ENCODE measurements at regions not wholly inside any gene's neighbourhood (a gene's known extent, or its start where the extent isn't known, plus 50 kb on each side); places are given as distances from the start of the nearest gene placed in this dataset.

- no peak for DNase-seq
- Mint-ChIP-seq H3K27me3 (ENCODE audit: insufficient read depth) (peaks cover 8% of the 10 kb centered on the region), H3K9me3 (no peaks in the 10 kb centered on the region; the same call in 1 of the 2 replicates), H3K27ac (no peak overlapping the region), H3K4me1 (ENCODE audit: low read depth) (no peaks in the 10 kb centered on the region), H3K4me3 (no peak overlapping the region), H3K36me3 (ENCODE audit: low read depth) (no peaks in the 10 kb centered on the region)
- TF ChIP-seq, protein P1, sequence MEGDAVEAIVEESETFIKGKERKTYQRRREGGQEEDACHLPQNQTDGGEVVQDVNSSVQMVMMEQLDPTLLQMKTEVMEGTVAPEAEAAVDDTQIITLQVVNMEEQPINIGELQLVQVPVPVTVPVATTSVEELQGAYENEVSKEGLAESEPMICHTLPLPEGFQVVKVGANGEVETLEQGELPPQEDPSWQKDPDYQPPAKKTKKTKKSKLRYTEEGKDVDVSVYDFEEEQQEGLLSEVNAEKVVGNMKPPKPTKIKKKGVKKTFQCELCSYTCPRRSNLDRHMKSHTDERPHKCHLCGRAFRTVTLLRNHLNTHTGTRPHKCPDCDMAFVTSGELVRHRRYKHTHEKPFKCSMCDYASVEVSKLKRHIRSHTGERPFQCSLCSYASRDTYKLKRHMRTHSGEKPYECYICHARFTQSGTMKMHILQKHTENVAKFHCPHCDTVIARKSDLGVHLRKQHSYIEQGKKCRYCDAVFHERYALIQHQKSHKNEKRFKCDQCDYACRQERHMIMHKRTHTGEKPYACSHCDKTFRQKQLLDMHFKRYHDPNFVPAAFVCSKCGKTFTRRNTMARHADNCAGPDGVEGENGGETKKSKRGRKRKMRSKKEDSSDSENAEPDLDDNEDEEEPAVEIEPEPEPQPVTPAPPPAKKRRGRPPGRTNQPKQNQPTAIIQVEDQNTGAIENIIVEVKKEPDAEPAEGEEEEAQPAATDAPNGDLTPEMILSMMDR (IDR thresholded peaks at IDR 0.05), result no peak
Measured at GRCh38 chr12:107467716-107468115, 217.9 kb upstream of the PWP1 start.

- no peak overlapping the region for H3K27ac Mint-ChIP-seq
- no peak overlapping the region for H3K4me3 Mint-ChIP-seq
- DNase-seq, result no peak
- H3K4me1 Mint-ChIP-seq (ENCODE audit: low read depth), result no peaks in the 10 kb centered on the region
- H3K9me3 Mint-ChIP-seq, result no peaks in the 10 kb centered on the region; the same call in 1 of the 2 replicates
- no peaks in the 10 kb centered on the region for H3K36me3 Mint-ChIP-seq (ENCODE audit: low read depth)
- H3K27me3 Mint-ChIP-seq (ENCODE audit: insufficient read depth), result peaks cover 8% of the 10 kb centered on the region
- TF ChIP-seq, protein P1 (IDR thresholded peaks at IDR 0.05), result no peak
Measured at GRCh38 chr12:107468182-107468581, 217.4 kb upstream of the PWP1 start.

DNA sequence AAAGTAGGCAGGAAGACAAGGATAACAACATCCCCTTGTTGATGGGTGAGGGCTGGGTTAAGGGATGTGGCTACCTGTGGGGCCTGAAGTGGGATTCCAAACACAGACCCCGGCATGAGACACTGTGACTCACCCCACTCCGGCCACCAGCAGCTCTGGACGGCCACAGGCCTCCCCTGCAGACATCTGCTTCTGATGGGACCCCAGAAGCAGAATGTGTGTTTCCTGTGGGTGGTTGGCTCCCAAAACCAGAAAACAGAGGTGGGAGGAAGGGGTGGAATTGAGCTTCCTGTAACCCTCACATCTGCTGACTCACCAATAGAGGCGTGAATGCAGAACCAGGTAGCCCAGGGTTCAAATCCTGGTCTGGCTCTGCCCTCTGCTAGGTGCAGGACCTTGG lies 216.6 kb upstream of the PWP1 start:
- Mint-ChIP-seq H3K36me3 (ENCODE audit: low read depth) (no peaks in the 10 kb centered on the region), H3K27me3 (ENCODE audit: insufficient read depth) (peaks cover 8% of the 10 kb centered on the region), H3K4me1 (ENCODE audit: low read depth) (no peaks in the 10 kb centered on the region), H3K9me3 (no peaks in the 10 kb centered on the region; the same call in none of the 2 replicates), H3K4me3 (no peak overlapping the region), H3K27ac (no peak overlapping the region)
- no peak for DNase-seq
- TF ChIP-seq, protein P1 (IDR thresholded peaks at IDR 0.05), result no peak

GRCh38 chr12:107470645-107471044 lies 215.0 kb upstream of the PWP1 start:
- no peak overlapping the region for H3K4me3 Mint-ChIP-seq
- TF ChIP-seq, protein P1 (IDR thresholded peaks at IDR 0.05), result no peak
- H3K36me3 Mint-ChIP-seq (ENCODE audit: low read depth), result no peaks in the 10 kb centered on the region
- no peak for DNase-seq
- no peaks in the 10 kb centered on the region for H3K4me1 Mint-ChIP-seq (ENCODE audit: low read depth)
- no peaks in the 10 kb centered on the region; the same call in none of the 2 replicates for H3K9me3 Mint-ChIP-seq
- H3K27ac Mint-ChIP-seq, result no peak overlapping the region
- peaks cover 11% of the 10 kb centered on the region for H3K27me3 Mint-ChIP-seq (ENCODE audit: insufficient read depth)

DNA sequence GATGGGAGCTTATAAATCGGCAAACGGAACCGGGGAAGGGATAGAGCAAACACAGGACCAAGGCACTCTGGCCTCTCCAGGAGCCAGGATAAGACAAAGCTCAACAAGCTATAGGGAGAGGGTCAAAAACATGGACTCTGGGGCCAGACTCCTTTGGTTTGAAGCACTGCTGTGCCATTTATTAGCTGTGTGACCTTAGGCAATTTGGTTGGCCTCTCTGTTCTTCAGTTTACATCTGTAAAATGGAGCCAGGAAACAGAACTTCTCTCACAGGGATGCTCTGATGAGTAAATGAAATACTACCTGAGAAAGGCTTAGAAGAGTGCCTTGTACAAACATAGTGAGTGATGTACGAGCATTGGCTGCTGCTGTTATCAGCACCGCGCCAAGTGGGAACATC lies 213.3 kb upstream of the PWP1 start:
- Mint-ChIP-seq H3K36me3 (ENCODE audit: low read depth) (no peaks in the 10 kb centered on the region), H3K9me3 (no peaks in the 10 kb centered on the region; the same call in none of the 2 replicates), H3K4me1 (ENCODE audit: low read depth) (no peaks in the 10 kb centered on the region), H3K4me3 (no peak overlapping the region), H3K27me3 (ENCODE audit: insufficient read depth) (peaks cover 5% of the 10 kb centered on the region), H3K27ac (no peak overlapping the region)
- TF ChIP-seq, protein P1 (IDR thresholded peaks at IDR 0.05), result no peak
- DNase-seq, result no peak

DNA sequence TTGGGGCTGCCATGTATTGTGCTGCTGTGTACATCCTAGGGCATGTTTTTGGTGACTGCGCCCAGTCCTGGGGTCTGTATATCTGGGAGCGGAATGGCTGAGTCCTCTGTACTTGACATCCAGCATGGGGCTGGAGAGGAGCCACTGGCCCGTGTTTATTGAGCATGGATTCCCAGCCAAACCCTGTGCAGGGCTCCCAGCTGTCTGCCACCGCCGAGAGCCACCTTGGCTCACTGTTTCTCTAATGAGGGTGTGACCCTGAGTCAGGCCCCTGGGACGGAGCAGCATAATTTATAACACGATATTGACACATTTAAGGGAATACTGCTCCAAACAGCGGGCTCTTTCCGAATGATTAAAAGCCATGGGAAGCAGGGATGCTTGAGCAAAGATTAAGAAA lies 211.5 kb upstream of the PWP1 start:
- Mint-ChIP-seq H3K4me3 (no peak overlapping the region), H3K27me3 (ENCODE audit: insufficient read depth) (peaks cover 7% of the 10 kb centered on the region), H3K27ac (no peak overlapping the region), H3K36me3 (ENCODE audit: low read depth) (no peaks in the 10 kb centered on the region), H3K9me3 (no peaks in the 10 kb centered on the region; the same call in none of the 2 replicates), H3K4me1 (ENCODE audit: low read depth) (no peaks in the 10 kb centered on the region)
- DNase-seq, result no peak
- TF ChIP-seq, protein P1 (IDR thresholded peaks at IDR 0.05), result no peak
